Endometrium (tissue), 2 donors: ENCODE measurements at regions not wholly inside any gene's neighbourhood (a gene's known extent, or its start where the extent isn't known, plus 50 kb on each side); places are given as distances from the start of the nearest gene placed in this dataset.
"Not testable (repeated sequence)": the region's sequence is repeated elsewhere in the genome, so short reads cannot be mapped to it uniquely, and the experiment has no call there.

Experiments
- FAIRE-seq: peaks from 2 replicates; lab custom pipeline; 2012; peaks lifted over from hg19 to GRCh38; lab: Jason Lieb, UNC
- donor health status: control.
- donor health status: control.

- peak; percentile 87 for FAIRE-seq
Observed at GRCh38 chr4:56575820-56576429, 70.3 kb downstream of the ARL9 start.

GRCh38 chr4:56592417-56592816 is 86.8 kb downstream of the ARL9 start:
- FAIRE-seq, result not testable (repeated sequence)
